Fibroblast of mammary gland (primary cell): ENCODE measurements at regions not wholly inside any gene's neighbourhood (a gene's known extent, or its start where the extent isn't known, plus 50 kb on each side); places are given as distances from the start of the nearest gene placed in this dataset.

Experiments used
- DNase-seq: peaks from one replicate; pipeline ENCODE4 v3.0.0-alpha.2; 2010; ENCODE audit warnings: low read depth
- H3K4me3 ChIP-seq: 2 replicates; pipeline ENCODE4 v1.5.1; 2011; ENCODE audit warnings: low read depth, mild to moderate bottlenecking, low read length, moderate library complexity; ENCODE audit not compliant: control insufficient read depth
- CTCF ChIP-seq: conservative IDR thresholded peaks from 2 replicates; pipeline ENCODE4 v1.5.1; 2011; ENCODE audit warnings: low read depth, low read length, inconsistent platforms; ENCODE audit not compliant: control insufficient read depth, insufficient read depth

GRCh38 chr2:23023722-23024121, 361.3 kb upstream of the KLHL29 start:
- no peak overlapping the region for H3K4me3 ChIP-seq
- TF ChIP-seq CTCF, result no peak
- no peak for DNase-seq

GRCh38 chr2:23026671-23027070, 358.3 kb upstream of the KLHL29 start:
- H3K4me3 ChIP-seq, result no peak overlapping the region
- no peak for TF ChIP-seq CTCF
- no peak for DNase-seq

GRCh38 chr2:23027396-23027795, 357.6 kb upstream of the KLHL29 start:
- H3K4me3 ChIP-seq, result no peak overlapping the region
- no peak for TF ChIP-seq CTCF
- DNase-seq, result no peak

- TF ChIP-seq CTCF, result no peak
- DNase-seq, result no peak
- H3K4me3 ChIP-seq, result no peak overlapping the region
These were observed 356.9 kb upstream of the KLHL29 start for GRCh38 chr2:23028106-23028505.

- no peak for DNase-seq
- no peak for TF ChIP-seq CTCF
- no peak overlapping the region for H3K4me3 ChIP-seq
These were observed 355.9 kb upstream of the KLHL29 start for GRCh38 chr2:23029111-23029510.

GRCh38 chr2:23029951-23030350, 355.0 kb upstream of the KLHL29 start:
- TF ChIP-seq CTCF, result no peak
- no peak for DNase-seq
- H3K4me3 ChIP-seq, result no peak overlapping the region

GRCh38 chr2:23034996-23035395, 350.0 kb upstream of the KLHL29 start:
- DNase-seq, result no peak
- no peak for TF ChIP-seq CTCF

More at GRCh38 chr2:23034996-23035395, 350.0 kb upstream of the KLHL29 start:
- no peak overlapping the region for H3K4me3 ChIP-seq
